Neural cell (in vitro differentiated cells): ENCODE measurements at regions not wholly inside any gene's neighbourhood (a gene's known extent, or its start where the extent isn't known, plus 50 kb on each side); places are given as distances from the start of the nearest gene placed in this dataset.

ENCODE experiments used
- H2AFZ ChIP-seq: fragments of 200-600, 300-800 bp; sonication (generic), shearing (Covaris generic); 2 replicates; pipeline ENCODE4 v1.6.0; 2014; ENCODE audit warnings: low read depth, mild to moderate bottlenecking, antibody characterized with exemption, low read length, moderate library complexity
- H3F3A ChIP-seq: fragments of 200-600 bp; shearing (Covaris generic); 2 replicates; pipeline ENCODE4 v1.6.1; 2016; ENCODE audit warnings: mild to moderate bottlenecking, moderate library complexity, mixed read lengths, antibody characterized with exemption, low read length; ENCODE audit not compliant: insufficient read depth, poor library complexity, severe bottlenecking
- H3K27ac ChIP-seq: fragments of 200-600, 300-800 bp; sonication (generic), shearing (Covaris generic); 2 replicates; pipeline ENCODE4 v1.5.1; 2014; ENCODE audit warnings: mild to moderate bottlenecking, low read length, moderate library complexity
- H3K27me3 ChIP-seq: fragments of 300-800, 200-600 bp; sonication (generic), shearing (Covaris generic); 2 replicates; pipeline ENCODE4 v1.6.0; 2014; ENCODE audit warnings: mild to moderate bottlenecking, low read depth, low read length, moderate library complexity; ENCODE audit not compliant: insufficient read depth
- H3K36me3 ChIP-seq: fragments of 300-800, 200-600 bp; sonication (generic), shearing (Covaris generic); 2 replicates; pipeline ENCODE4 v1.5.1; 2014; ENCODE audit warnings: mild to moderate bottlenecking, antibody characterized with exemption, low read length, moderate library complexity; ENCODE audit not compliant: insufficient read depth
- H3K4me2 ChIP-seq: fragments of 300-800, 200-600 bp; sonication (generic), shearing (Covaris generic); 2 replicates; pipeline ENCODE4 v1.6.0; 2014; ENCODE audit warnings: mild to moderate bottlenecking, low read length
- H3K4me3 ChIP-seq: fragments of 300-800, 200-600 bp; sonication (generic), shearing (Covaris generic); 2 replicates; pipeline ENCODE4 v1.5.1; 2014; ENCODE audit warnings: mild to moderate bottlenecking, low read length, moderate library complexity
- H3K79me2 ChIP-seq: fragments of 200-600 bp; shearing (Covaris generic); replicated peaks from 2 replicates; pipeline ENCODE4 v1.6.0; 2014; ENCODE audit warnings: mild to moderate bottlenecking, low read length, moderate library complexity; ENCODE audit not compliant: insufficient read depth
- H3K9ac ChIP-seq: fragments of 300-800, 200-600 bp; sonication (generic), shearing (Covaris generic); 2 replicates; pipeline ENCODE4 v1.6.1; 2016; ENCODE audit warnings: mild to moderate bottlenecking, low read length, mixed read lengths
- H3K9me2 ChIP-seq: fragments of 200-600 bp; shearing (Covaris generic); 2 replicates; pipeline ENCODE4 v1.6.1; 2016; ENCODE audit warnings: mild to moderate bottlenecking, low read length, mixed read lengths; ENCODE audit not compliant: insufficient read depth
- H3K9me3 ChIP-seq: fragments of 200-600, 300-800 bp; sonication (generic), shearing (Covaris generic); 2 replicates; pipeline ENCODE4 v1.6.1; 2016; ENCODE audit warnings: mild to moderate bottlenecking, mixed run types, low read length, moderate library complexity, mixed read lengths
- H4K20me1 ChIP-seq: fragments of 200-600 bp; shearing (Covaris generic); 2 replicates; pipeline ENCODE4 v1.6.1; 2016; ENCODE audit warnings: mild to moderate bottlenecking, mixed run types; ENCODE audit not compliant: insufficient read depth
- EP300 ChIP-seq: fragments of 450-650 bp; conservative IDR thresholded peaks from 2 replicates; pipeline ENCODE4 v1.6.1; 2014; ENCODE audit warnings: antibody characterized with exemption, mild to moderate bottlenecking, moderate library complexity; ENCODE audit not compliant: poor library complexity, severe bottlenecking
- EZH2 ChIP-seq: fragments of 200-600, 300-800 bp; shearing (Covaris generic), sonication (generic); IDR thresholded peaks from 2 replicates; pipeline ENCODE4 v1.6.1; 2014; ENCODE audit warnings: antibody characterized with exemption, low read length, borderline replicate concordance, mild to moderate bottlenecking; ENCODE audit not compliant: insufficient read depth, poor library complexity, severe bottlenecking
- POLR2AphosphoS5 ChIP-seq: IDR thresholded peaks from 2 replicates; pipeline ENCODE4 v1.6.1; 2012
- RAD21 ChIP-seq: fragments of 450-650 bp; conservative IDR thresholded peaks from 2 replicates; pipeline ENCODE4 v1.6.1; 2014; ENCODE audit warnings: antibody characterized with exemption, mild to moderate bottlenecking, moderate library complexity
- SMC3 ChIP-seq: fragments of 450-650 bp; conservative IDR thresholded peaks from 2 replicates; pipeline ENCODE4 v1.6.1; 2014; ENCODE audit warnings: antibody characterized with exemption, mild to moderate bottlenecking, moderate library complexity; ENCODE audit not compliant: poor library complexity
- TAF1 ChIP-seq: IDR thresholded peaks from 2 replicates; pipeline ENCODE4 v1.6.1; 2012; ENCODE audit warnings: low read depth
- TF ChIP-seq, protein P1 (sequence below): IDR thresholded peaks from 2 replicates; pipeline ENCODE4 v1.6.1; 2012; ENCODE audit warnings: borderline replicate concordance
- TF ChIP-seq, protein P2 (sequence below): fragments of 450-650 bp; IDR thresholded peaks from 2 replicates; pipeline ENCODE4 v1.5.1; 2014; ENCODE audit warnings: antibody characterized with exemption, mild to moderate bottlenecking, moderate library complexity; ENCODE audit not compliant: poor library complexity, severe bottlenecking

DNA sequence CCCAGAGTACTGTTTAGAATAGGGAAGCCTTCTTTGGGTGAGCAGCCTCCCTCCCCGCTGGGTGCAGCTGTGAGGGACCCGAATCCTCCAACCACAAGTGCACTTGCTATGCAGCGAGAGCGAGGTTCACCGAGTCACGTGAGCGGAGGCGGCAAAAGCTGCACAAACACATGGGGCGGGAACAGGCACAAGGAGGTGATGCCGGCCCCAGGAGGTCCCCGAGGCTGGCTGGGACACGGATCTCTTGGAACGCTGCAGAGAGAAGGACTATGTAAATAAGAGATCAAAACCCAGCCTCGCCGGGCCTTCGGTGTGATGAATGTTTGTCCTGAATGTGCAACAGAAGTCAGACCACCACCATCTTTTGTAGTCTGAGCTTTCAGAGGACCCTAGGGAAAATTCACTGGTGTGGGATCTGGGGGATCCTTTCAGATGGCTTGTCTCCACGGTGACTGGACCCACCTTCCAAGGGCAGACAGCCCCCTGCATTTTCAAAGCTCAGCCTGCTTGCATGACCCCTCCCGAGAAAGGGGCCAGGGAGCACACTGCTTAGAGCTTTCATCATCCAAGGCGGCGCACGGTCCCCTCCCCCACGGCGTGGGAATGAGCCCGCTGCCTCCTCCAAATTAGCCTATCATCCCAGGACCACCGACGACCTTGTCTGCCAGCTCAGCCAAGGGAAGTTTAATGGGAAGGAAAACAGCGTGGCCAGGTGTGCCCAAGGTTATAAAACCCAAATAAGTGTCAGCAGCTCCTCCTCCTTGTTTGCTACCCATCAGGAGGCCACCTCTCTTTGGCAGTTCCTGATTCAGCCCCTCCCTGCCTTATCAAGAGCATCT, 327.7 kb downstream of the CXCL12 start:
- Histone ChIP-seq H3K9me3 (no peaks in the 10 kb centered on the region), H3K9me2 (no peaks in the 10 kb centered on the region), H3K27me3 (no peaks in the 10 kb centered on the region), H3K9ac (no peak overlapping the region), H3K4me3 (no peak overlapping the region), H4K20me1 (no peaks in the 10 kb centered on the region), H2AFZ (no peak overlapping the region), H3K36me3 (no peaks in the 10 kb centered on the region), H3K4me2 (no peak overlapping the region), H3K79me2 (no peaks in the 10 kb centered on the region), H3F3A (no peaks in the 10 kb centered on the region), H3K27ac (no peak overlapping the region)
- TF ChIP-seq, protein P1, sequence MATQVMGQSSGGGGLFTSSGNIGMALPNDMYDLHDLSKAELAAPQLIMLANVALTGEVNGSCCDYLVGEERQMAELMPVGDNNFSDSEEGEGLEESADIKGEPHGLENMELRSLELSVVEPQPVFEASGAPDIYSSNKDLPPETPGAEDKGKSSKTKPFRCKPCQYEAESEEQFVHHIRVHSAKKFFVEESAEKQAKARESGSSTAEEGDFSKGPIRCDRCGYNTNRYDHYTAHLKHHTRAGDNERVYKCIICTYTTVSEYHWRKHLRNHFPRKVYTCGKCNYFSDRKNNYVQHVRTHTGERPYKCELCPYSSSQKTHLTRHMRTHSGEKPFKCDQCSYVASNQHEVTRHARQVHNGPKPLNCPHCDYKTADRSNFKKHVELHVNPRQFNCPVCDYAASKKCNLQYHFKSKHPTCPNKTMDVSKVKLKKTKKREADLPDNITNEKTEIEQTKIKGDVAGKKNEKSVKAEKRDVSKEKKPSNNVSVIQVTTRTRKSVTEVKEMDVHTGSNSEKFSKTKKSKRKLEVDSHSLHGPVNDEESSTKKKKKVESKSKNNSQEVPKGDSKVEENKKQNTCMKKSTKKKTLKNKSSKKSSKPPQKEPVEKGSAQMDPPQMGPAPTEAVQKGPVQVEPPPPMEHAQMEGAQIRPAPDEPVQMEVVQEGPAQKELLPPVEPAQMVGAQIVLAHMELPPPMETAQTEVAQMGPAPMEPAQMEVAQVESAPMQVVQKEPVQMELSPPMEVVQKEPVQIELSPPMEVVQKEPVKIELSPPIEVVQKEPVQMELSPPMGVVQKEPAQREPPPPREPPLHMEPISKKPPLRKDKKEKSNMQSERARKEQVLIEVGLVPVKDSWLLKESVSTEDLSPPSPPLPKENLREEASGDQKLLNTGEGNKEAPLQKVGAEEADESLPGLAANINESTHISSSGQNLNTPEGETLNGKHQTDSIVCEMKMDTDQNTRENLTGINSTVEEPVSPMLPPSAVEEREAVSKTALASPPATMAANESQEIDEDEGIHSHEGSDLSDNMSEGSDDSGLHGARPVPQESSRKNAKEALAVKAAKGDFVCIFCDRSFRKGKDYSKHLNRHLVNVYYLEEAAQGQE, result no peak
- TF ChIP-seq TAF1, result no peak
- TF ChIP-seq SMC3, result no peak
- TF ChIP-seq RAD21, result no peak
- TF ChIP-seq EZH2, result no peak
- TF ChIP-seq EP300, result no peak

DNA sequence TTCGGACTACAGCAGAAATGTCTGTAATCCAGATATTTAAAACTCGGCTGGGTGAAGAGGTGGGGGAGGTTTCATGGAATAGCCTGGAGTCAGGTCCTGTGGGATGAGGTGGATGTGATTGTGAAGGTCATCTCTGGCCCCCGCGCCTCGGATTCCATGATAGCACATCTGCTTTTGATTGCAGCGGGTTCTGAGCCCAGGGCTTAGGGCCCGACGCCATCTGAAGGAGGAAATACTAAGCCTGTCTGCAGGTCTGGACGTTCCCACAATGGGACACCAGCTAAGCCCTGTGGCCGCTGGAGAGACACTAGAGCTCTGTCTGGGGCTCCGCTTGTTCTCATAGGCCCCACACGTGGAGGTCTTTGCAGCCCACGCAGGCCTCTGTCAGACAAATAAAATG, 328.7 kb downstream of the CXCL12 start:
- Histone ChIP-seq H3K9me2 (no peaks in the 10 kb centered on the region), H3K4me3 (no peak overlapping the region), H3F3A (no peaks in the 10 kb centered on the region), H3K9me3 (no peaks in the 10 kb centered on the region), H3K4me2 (no peak overlapping the region), H3K79me2 (no peaks in the 10 kb centered on the region), H3K27me3 (no peaks in the 10 kb centered on the region), H3K9ac (no peak overlapping the region), H2AFZ (no peak overlapping the region), H3K27ac (no peak overlapping the region), H4K20me1 (no peaks in the 10 kb centered on the region), H3K36me3 (no peaks in the 10 kb centered on the region)
- no peak for TF ChIP-seq RAD21
- TF ChIP-seq POLR2AphosphoS5, result no peak
- no peak for TF ChIP-seq TAF1

DNA sequence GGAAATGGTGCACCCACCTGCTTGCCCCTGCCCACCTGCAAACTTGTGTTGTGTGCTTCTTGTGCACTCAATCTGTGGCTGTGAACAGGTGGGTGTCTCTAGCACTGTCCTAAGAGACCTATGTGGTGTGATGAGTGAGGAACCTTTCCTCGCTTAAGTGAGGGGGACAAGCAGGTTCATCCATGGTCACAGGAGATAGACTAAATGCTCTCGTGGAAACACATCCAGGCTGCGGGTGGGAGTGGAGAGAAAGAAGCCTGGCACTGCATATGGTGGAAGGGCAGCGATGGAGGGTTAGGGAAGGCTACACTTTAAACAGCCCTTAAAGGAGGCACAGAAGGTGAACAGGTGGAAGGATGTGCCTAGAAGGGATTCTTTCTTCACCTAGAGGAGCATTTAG, 330.9 kb downstream of the CXCL12 start:
- no peaks in the 10 kb centered on the region for H3K9me2 ChIP-seq
- no peak for TF ChIP-seq POLR2AphosphoS5
- TF ChIP-seq, protein P1, result no peak
- TF ChIP-seq, protein P2, sequence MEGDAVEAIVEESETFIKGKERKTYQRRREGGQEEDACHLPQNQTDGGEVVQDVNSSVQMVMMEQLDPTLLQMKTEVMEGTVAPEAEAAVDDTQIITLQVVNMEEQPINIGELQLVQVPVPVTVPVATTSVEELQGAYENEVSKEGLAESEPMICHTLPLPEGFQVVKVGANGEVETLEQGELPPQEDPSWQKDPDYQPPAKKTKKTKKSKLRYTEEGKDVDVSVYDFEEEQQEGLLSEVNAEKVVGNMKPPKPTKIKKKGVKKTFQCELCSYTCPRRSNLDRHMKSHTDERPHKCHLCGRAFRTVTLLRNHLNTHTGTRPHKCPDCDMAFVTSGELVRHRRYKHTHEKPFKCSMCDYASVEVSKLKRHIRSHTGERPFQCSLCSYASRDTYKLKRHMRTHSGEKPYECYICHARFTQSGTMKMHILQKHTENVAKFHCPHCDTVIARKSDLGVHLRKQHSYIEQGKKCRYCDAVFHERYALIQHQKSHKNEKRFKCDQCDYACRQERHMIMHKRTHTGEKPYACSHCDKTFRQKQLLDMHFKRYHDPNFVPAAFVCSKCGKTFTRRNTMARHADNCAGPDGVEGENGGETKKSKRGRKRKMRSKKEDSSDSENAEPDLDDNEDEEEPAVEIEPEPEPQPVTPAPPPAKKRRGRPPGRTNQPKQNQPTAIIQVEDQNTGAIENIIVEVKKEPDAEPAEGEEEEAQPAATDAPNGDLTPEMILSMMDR, result no peak

More for the DNA sequence above, 330.9 kb downstream of the CXCL12 start:
- Histone ChIP-seq H3K4me3 (no peak overlapping the region), H2AFZ (no peak overlapping the region), H3K27me3 (no peaks in the 10 kb centered on the region), H3K27ac (no peak overlapping the region), H3F3A (no peaks in the 10 kb centered on the region), H4K20me1 (no peaks in the 10 kb centered on the region), H3K4me2 (no peak overlapping the region), H3K36me3 (no peaks in the 10 kb centered on the region), H3K79me2 (no peaks in the 10 kb centered on the region), H3K9ac (no peak overlapping the region), H3K9me3 (no peaks in the 10 kb centered on the region)
